Fibroblast of villous mesenchyme (primary cell): ENCODE measurements at regions not wholly inside any gene's neighbourhood (a gene's known extent, or its start where the extent isn't known, plus 50 kb on each side); places are given as distances from the start of the nearest gene placed in this dataset.

Experiments used
- DNase-seq: peaks from one replicate; pipeline ENCODE4 v3.0.0-alpha.2; 2010; ENCODE audit warnings: low read depth
- H3K4me3 ChIP-seq: 2 replicates; pipeline ENCODE4 v1.5.1; 2011; ENCODE audit warnings: low read depth, mild to moderate bottlenecking, low read length
- CTCF ChIP-seq: IDR thresholded peaks from 2 replicates; pipeline ENCODE4 v1.5.1; 2012; ENCODE audit warnings: low read depth, mild to moderate bottlenecking, low read length; ENCODE audit not compliant: insufficient read depth

- no peak for TF ChIP-seq CTCF
Measured at GRCh38 chr6:40973304-40973703, 65.7 kb downstream of the UNC5CL start.

GRCh38 chr6:40972814-40973213, 66.2 kb downstream of the UNC5CL start:
- H3K4me3 ChIP-seq = no peak overlapping the region
- TF ChIP-seq CTCF = no peak
- DNase-seq = no peak

More at GRCh38 chr6:40973304-40973703, 65.7 kb downstream of the UNC5CL start:
- no peak for DNase-seq
- no peak overlapping the region for H3K4me3 ChIP-seq

GRCh38 chr6:40972190-40972589, 66.8 kb downstream of the UNC5CL start:
- no peak for TF ChIP-seq CTCF
- H3K4me3 ChIP-seq = no peak overlapping the region
- DNase-seq = no peak

GRCh38 chr6:40968620-40969164, 70.3 kb downstream of the UNC5CL start:
- no peak for TF ChIP-seq CTCF
- no peak overlapping the region for H3K4me3 ChIP-seq
- no peak for DNase-seq

GRCh38 chr6:40966860-40967259, 72.2 kb downstream of the UNC5CL start:
- H3K4me3 ChIP-seq = no peak overlapping the region
- TF ChIP-seq CTCF = no peak
- no peak for DNase-seq

GRCh38 chr6:40965046-40965445, 74.0 kb downstream of the UNC5CL start:
- no peak for TF ChIP-seq CTCF
- no peak overlapping the region for H3K4me3 ChIP-seq
- no peak for DNase-seq

GRCh38 chr6:40963019-40963418, 76.0 kb downstream of the UNC5CL start:
- TF ChIP-seq CTCF = no peak
- DNase-seq = no peak
- no peak overlapping the region for H3K4me3 ChIP-seq
